Activated CD4-positive, alpha-beta T cell treated with anti-CD3 and anti-CD28 coated beads for 4 hours (primary cell): ENCODE measurements at regions not wholly inside any gene's neighbourhood (a gene's known extent, or its start where the extent isn't known, plus 50 kb on each side); places are given as distances from the start of the nearest gene placed in this dataset.
"Not testable (repeated sequence)": the region's sequence is repeated elsewhere in the genome, so short reads cannot be mapped to it uniquely, and the experiment has no call there.

Experiments used
- DNase-seq, 2 donors: peaks; one replicate each; pipeline ENCODE4 v3.0.0-alpha.2; 2020

DNA sequence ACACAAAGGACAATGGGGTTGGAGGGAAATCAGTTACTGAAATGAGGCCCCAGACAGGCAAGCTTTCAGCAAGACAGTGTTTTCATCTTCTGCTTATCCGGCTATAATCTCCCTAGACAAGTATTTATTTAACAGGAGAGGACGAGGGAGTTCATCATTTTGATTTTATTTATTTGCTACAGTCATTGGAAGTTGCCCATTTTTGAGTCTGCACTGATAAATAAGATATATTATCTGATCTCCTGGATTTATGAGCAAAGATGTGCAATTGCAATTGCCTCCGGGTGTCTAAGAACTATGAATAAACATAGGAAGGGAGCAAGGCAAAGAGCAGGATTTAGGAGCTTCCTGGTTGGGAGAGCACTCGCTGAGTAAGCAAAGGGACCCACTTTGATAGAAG is 263.2 kb upstream of the EDA2R start:
- no peak for DNase-seq

DNA sequence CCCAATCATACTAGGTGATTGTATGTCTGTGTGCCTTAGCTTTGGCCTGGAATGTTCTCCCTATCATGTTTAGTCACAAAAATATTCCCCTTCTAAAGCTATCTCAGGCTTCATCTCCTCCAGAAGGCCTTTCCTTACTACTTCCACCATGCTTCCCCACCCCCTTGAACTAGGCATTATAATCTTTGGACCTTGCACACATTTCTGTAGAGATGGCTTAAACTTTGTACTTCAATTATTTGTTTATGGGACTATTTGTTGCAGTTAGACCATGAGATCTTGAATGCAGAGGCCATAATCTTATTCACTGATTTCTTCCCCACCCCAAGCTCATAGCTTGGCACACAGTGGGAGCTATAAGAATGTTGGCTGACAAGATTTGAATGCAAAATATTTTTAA is 262.0 kb upstream of the EDA2R start:
- DNase-seq: no peak

DNA sequence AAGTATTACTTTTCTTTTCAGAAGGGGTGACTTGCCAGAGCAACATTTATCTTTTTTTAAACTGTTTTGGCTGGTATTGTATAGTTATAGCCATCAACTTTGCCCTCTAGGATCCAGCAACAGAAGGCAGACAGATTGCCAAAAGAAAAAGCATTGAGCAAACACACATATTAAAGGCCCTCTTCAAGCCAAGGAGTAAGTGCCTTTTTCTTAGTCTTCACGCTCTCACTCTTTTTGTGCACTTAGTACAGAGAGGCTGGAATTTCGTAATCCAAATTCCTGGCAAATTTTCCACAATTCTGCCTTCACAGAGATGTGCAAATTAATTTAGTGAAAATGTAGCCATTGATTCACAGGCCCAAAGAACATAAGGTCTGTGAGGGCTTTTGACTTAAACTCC is 253.1 kb upstream of the EDA2R start:
- no peak for DNase-seq

DNA sequence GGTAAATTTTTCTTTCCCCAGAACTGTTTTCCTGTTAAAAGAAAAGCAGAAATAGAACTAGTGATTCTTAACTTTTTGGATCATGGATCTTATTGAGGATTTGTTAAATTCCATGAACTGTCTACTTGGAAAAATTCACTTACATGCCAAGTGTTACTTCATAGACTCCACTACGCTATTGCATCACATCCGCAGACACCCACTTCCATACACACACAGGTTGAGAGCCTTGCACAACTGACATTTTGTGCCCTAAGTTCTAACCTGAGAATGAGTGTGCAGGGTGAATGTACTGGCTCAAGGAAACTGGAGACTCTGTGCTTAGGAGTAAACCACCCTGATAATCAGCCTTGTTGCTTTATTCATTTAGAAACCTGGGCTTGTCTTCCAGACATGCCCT is 250.5 kb upstream of the EDA2R start:
- no peak for DNase-seq

DNA sequence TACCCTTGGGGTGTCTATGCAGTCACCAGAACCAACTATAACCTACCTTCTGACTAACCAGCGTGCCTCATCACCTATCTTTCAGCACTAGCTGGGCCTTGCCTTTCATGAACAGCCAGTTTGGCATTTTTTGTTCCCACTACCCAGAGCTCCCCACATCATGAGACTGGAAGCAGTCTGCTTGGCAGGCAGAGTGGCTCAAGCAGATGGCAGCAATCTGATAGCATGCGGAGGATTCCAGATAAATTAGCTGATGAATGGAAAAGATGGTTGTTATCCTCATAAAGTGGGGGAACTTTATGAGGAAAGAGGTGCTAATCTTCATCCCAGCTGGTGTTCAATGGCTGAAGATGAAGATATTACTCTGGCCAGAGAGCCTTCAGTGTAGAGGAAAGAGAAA is 243.2 kb upstream of the EDA2R start:
- DNase-seq: no peak

DNA sequence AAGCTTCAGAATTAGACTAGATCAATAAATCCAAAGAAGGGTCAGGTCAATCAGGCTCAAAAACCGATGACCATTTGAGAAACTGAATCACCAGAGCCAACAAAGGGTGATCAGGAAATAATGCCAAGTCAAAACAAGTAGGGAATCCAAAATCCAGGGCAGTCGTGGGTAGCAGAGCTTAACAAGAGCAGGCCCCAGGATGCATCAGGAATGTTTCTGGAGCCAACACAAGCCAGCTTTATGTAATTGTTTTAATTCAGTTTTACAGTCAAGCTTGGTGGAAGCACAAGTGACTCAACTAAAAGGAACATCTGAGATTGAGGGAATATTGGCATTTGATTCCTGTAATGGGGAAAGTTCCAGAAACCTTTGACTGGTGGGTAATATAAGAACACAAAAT is 237.9 kb upstream of the EDA2R start:
- no peak for DNase-seq

DNA sequence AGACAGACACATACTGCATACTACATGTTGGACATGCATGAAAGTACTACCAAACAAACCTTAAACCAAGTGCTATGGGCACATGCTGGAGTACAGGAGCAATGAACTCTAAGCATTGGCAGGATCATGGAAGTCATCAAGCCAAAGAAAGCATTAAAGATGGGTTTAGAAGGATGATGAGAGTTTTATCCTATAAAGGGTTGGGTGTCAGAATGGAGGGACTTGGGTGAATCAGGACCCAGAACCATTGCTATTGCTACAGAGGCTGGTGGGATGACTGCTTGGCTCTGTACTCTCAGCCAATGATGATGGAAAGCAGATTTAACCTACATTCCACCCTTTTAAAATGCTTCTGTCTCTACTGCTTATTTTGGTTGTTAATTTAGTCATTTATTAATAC is 233.9 kb upstream of the EDA2R start:
- no peak for DNase-seq

DNA sequence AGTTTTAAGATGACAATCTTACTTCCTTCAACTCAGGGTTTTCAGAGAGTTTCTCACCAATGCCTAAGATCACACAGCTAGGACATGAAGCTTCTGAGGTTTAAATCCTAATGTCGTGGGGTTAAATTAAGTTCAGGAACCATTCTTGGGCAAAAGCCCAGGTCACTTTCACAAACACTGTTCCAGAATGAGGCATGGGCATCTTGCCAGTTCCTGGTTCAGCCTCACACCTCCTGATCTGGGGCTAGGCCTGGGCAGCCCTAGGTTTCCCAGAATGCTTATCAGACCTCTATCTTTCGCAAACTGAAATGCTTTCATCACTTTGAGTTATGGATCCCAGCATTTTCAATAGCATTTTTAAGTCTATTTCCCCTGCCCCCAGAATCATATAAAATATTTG is 224.8 kb upstream of the EDA2R start:
- DNase-seq: no peak

DNA sequence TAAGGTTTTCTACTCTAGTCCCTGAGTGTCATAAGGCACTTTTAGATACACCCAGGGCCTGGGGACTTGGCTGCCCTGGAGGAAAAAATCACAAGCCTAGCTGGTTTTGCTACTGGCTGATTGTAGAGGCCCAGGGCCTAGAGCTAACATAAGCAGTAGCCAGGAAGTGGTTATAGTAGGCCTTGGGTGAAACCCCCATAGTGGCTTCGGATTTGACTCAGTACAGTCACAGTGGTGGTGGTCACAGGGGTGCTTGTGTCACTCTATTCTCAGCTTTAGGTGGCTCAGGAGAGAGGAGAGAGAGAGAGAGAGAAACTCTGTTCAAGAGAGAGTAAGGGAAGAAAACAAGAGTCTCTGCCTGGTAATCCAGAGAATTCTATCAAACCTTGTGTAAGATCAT is 194.5 kb upstream of the EDA2R start:
- DNase-seq: no peak

DNA sequence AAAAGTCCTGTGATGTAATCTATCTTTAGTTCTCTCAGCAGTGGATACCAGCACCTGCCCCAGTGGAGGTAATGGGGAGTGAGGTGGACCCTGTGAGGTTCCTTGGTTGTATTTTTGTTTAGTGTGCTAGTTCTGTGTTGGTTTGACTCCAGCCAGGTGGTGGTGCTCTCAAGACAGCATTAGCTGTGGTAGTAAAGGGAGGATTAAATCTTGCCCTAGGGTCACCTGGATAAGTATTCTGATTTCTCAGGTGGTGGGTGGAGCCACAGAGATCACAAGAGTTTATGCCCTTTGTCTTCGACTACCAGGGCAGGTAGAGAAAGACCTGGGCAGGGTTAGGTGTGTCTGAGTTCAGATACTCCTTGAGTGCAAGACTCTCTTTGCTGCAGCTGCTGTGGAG is 176.3 kb upstream of the EDA2R start:
- DNase-seq: no peak

DNA sequence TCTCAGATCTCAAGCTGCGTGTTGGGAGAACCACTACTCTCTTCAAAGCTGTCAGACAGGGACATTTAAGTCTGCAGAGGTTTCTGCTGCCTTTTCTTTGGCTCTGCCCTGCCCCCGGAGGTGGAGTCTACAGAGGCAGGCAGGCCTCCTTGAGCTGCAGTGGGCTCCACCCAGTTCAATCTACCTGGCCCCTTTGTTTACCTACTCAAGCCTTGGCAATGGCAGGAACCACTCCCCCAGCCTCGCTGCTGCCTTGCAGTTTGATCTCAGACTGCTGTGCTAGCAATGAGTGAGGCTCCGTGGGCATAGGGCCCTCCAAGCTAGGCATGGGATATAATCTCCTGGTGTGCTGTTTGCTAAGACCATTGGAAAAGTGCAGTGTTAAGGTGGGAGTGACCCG is 155.6 kb upstream of the EDA2R start:
- DNase-seq: not testable (repeated sequence)

DNA sequence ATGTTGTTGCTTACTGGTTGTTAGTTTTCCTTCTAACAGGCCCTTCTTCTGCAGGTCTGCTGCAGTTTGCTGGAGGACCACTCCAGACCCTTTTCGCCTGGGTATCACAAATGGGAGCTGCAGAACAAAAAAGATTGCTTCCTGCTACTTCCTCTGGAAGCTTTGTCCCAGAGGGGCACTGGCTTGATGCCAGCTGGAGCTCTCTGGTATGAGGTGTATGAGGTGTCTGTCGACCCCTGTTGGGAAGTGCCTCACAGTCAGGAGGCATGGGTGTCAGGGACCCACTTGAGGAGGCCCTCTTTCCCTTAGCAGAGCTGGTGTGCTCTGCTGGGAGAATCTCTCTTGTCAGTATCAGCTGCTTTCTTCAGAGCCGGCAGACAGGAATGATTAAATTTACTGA is 127.4 kb upstream of the EDA2R start:
- DNase-seq: no peak

DNA sequence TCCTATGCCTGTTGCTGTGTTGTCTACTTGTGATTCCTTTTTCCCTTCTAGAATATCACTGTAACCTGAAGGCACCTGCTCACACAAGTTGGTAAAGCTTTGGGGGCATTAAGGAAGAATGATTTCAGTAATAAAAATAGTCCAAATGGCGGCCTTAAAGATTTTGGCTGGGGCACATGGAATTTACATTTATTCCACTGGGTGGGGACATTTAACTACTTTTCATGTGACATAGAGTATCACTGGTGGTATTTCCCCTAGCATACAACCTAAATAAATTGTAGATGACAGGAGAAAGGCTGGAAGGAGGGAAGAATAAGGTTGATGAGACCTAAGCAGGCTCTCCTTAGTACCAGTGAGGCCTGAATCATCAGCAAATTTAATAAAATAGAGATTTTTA is 121.8 kb upstream of the EDA2R start:
- DNase-seq: no peak

DNA sequence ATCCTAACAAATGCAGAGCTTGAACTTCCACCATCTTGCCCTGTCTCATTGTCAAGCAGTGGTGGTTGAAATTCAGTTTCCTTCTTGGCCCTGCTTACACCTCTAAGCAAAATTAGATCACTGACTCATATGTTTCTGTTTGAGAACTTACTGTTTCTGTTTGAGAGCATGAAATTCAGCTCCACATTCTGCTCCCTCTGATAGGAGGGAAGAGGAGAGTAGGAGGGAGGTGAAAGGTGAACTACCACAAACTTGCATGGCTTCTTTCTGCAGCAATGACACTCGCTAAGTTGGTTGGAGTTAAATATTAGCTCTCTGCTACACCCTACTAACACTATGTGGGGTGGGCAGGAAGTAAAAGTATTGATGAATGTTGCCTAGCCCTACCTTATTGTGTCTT is 117.8 kb upstream of the EDA2R start:
- no peak for DNase-seq

DNA sequence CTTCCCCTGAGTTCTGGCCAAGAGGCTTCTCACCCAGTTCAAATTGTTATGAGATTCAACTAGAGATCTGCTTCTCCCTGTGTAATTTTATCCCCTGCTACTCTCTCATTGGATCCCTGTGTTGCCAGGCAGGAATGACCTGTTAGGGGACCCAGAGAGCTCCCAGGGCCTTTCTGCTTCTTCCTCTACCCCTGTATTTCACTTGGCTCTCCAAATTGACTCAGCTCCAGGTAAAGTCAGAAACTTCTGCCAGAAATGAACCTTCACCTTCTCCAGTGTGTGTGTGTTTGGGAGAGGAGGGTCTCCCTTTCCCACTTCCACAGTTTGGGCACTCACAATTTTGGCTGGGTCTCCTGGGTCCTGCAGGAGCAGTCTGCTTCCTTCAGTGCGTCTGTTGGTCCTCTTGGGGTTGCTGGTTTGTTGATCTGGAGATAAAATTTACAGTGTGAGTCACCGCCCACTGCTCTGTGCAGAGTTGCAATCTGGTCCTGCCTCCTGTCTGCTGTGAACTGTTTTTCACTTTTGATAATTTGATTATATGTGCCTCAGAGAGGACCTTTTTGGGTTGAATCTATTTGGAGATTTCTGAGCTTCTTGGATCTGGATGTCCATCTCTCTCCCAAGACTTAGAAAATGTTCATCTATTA is 112.4 kb upstream of the EDA2R start:
- no peak for DNase-seq

DNA sequence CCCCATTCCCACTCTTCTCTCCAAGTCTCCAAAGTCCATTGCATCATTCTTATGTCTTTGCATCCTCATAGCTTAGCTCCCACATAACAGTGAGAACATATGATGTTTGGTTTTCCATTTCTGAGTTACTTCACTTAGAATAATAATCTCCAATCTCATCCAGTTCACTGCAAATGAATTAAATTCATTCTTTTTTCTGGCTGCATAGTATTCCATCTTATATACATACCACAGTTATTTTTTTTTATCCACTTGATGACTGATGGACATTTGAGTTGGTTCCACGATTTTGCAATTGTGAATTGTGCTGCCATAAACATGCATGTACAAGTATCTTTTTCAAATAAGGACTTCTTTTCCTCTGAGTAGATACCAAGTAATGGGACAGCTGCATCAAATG is 105.6 kb upstream of the EDA2R start:
- DNase-seq: not testable (repeated sequence)

DNA sequence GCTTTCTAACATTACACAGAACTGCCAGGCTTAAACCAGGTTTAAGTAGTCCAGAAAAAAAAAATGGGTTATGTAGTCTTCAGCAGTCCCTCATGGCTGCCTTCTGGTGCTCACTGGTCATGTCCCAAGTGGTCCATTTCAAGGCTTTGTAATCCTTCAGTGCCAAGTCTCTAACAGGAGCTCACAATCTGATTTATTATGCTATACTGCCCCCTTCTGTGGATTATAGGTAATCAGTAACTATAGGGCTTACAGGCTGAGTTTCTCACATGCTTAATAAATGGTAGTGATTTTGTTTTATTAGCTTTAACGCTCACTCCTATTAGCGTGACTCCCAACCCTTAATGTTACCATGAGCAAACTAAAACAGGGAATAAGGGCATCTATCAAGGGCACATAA is 92.5 kb upstream of the EDA2R start:
- DNase-seq: no peak

DNA sequence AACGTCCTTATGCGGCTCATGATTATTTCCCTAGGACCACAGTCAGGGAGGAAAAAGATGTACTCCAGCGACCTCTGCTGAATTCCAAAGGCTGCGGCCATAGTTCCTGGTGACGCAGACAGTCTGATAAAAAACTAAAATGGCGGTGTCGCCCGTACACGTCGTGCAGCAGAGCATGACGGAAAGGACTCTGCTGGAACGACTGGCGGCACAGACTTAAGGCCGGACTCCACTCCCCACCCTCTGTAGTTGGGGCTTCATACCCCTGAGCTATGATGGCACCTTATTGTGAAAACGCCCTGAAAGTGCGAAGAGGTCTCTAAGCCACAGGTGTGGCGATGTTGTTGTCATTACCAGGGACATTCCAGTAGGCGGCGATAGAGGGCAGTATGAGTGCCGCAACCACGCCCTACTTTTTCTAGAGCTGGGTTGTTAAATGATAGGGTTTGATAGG is 90.0 kb upstream of the EDA2R start:
- peak; percentile 35 to 57 for DNase-seq

DNA sequence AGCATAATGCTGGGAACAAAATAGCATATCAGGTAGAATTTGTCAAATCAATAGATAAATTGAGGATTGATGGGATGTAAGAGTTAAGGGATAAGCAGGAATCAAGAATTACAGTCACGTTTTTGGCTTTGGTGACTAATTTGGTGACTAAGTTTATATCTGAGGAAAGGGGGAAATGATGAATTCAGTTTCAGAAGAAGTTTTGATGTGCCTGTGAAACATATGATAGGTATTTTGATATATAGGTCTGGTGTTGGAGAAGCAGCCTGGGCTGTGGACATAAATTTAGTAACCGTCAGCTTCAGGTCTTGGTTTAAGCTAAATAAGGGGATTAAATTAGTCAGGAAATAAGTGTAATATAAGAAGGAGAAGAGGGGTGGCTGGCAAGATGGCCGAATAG is 79.0 kb upstream of the EDA2R start:
- DNase-seq: no peak

DNA sequence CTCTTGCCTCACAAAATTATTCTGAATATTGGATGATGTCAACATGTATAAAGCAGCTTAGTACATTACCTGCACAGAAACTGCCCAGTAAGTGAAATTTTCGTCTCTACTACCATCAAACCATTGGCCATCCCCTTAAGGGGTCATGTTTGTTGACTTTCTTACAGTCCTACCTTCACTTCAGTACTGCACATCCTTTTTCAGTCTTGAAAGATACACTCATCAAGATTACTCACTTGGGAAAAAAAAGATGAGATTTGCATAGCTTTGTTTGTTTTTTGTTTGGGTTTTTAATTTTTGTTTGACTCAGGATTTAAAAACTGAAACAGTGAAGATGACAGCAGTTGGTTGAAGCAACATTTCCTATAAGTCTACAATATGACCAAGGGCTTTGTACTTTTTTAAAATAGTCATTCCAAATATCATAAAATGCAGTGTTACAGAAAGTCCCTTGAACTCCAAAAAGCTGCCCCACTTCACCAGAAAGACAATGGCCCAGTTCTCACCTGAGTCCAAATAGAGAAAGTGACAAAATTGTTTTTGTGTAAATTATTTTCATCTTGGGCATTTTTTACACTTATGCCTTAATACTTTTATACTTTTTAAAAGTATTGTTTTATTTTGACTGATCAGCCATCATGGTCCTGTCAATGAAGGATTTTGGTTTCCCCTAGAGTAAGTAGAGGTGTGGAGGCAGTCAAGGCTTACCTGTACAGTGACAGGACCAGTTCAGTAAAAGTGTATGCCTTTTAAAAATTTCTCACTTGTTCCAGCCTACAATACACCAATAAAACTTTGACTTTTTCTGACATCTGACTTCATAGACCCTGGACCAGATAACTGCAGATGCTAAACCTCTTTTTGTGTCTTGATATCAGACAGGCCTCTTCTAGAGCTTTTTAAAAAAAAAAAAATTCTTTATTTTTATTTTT is 59.7 kb upstream of the EDA2R start:
- DNase-seq: no peak

DNA sequence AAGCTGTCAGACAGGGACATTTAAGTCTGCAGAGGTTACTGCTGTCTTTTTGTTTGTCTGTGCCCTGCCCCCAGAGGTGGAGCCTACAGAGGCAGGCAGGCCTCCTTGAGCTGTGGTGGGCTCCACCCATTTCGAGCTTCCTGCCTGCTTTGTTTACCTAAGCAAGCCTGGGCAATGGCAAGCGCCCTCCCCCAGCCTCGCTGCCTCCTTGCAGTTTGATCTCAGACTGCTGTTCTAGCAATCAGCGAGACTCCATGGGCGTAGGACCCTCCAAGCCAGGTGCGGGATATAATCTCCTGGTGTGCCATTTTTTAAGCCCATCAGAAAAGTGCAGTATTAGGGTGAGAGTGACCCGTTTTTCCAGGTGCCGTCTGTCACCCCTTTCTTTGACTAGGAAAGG is 53.6 kb upstream of the EDA2R start:
- DNase-seq: not testable (repeated sequence)
